NOMO-1 (cell line): ENCODE measurements at regions not wholly inside any gene's neighbourhood (a gene's known extent, or its start where the extent isn't known, plus 50 kb on each side); places are given as distances from the start of the nearest gene placed in this dataset.
"Not testable (repeated sequence)": the region's sequence is repeated elsewhere in the genome, so short reads cannot be mapped to it uniquely, and the experiment has no call there.

Experiments used
- DNase-seq, 2 experiments: peaks; one replicate each; lab custom pipeline; 2025; ENCODE audit not compliant: unreplicated experiment in 2 of 2; lab: John Stamatoyannopoulos, UW

- DNase-seq = not testable (repeated sequence)
These were observed 284.3 kb upstream of the FRG2C start for GRCh38 chr3:75379840-75380239.

GRCh38 chr3:75380276-75380771 is 283.8 kb upstream of the FRG2C start:
- no peak for DNase-seq

DNA sequence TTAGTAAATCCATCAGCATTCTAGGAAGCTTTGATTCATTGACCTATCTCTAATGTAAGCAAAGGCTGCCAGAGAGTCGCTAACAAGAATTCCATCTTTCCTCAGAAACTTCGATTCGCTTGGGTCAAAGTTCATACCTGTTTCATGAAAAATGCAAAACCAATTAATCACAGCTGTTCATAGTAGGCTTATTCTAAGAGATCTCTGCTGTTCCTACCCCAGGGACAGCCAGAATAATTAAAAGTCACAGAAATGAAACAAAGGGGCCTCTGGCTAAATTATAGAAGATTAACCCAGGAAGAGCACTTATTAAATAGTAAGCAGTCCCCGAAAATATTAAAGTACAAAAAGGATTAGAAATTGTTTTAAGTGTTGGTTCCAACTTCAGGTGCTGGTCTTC is 280.1 kb upstream of the FRG2C start:
- not testable (repeated sequence) for DNase-seq

GRCh38 chr3:75388486-75389124 is 275.5 kb upstream of the FRG2C start:
- not testable (repeated sequence) for DNase-seq

GRCh38 chr3:75393288-75393694 is 270.8 kb upstream of the FRG2C start:
- DNase-seq = not testable (repeated sequence)

GRCh38 chr3:75394102-75394501 is 270.0 kb upstream of the FRG2C start:
- not testable (repeated sequence) for DNase-seq

- DNase-seq = not testable (repeated sequence)
These were observed 269.4 kb upstream of the FRG2C start for GRCh38 chr3:75394562-75395360.

- DNase-seq = no peak
These were observed 268.4 kb upstream of the FRG2C start for GRCh38 chr3:75395580-75396315.

DNA sequence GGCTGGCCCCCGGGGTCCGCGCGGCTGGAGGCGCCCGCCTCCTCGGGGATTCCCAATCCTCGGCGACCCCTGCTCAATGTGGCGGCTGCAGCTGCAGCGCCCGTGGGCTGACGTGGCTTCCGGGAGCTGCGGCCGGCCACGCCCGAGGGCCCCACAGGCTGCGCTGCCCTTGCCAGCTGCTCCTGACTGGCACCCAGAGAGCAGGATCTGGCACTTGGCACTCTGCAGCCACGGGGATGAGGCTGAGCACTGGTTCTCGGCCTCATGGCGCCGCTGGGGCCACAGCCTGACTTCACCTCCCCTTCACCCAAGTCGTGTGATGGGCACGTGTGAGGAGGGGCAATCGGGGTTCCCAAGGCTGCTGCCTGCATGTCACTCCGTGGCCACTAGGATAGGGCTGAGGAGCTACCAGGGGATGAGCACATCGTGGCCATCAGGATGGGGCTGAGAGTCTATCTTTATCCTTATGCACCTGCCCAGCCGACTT is 267.8 kb upstream of the FRG2C start:
- DNase-seq = no peak

GRCh38 chr3:75397486-75397885 is 266.6 kb upstream of the FRG2C start:
- not testable (repeated sequence) for DNase-seq

DNA sequence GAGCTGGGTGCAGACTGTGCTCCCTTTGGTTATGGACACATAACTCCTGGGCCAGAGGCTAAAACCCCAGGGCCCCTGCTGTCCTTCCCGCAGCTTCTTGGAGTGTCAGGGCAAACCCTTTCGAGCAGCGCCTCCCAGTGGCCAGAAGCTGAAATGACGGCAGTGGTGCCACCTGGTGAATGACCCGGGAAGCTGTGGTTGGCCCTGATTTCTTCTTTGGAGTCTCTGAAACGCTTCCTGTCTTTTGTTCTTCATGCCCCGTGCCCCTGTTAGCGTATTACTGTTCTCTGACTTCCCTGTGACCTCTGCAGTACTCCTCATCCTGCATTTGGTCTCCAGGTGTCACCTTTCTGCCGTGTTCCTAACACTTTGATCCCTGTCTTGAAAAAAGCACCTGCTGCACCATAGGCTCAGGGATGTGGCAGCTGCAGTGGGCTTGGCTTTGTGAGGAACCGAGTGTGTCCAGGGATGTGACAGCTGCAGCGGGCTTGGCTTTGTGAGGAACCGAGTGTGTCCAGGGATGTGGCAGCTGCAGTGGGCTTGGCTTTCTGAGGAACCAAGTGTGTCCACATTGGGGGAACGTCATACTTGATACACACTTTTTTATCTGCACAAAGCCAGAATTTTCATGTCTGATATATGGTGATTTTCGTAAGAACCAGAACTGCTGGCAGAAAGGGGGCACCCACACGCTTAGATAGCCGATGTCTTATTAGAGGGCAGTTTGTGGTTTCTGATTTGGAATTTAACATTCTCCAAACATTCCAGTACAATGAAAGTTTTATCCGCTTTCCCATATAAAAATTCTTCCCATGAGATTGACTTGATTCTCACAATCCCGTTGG is 241.8 kb upstream of the FRG2C start:
- not testable (repeated sequence) for DNase-seq

DNA sequence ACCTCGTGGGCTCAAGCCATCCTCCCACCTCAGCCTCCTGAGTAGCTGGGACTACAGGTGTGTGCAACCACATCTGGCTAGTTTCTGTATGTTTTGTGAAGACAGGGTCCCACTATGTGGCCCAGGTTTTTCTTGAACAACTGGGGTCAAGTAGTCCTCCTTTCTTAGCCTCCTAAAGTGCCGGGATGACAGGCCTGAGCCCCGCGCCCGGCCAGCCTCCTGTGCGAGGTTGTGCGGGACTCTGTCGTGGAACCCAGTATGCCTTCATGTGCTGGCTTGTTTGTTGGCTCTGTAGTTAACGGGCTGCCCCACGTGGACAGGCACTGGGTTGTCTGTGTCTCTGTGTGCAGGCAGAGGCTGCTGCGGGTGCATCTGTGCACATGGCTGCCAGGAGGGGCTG is 238.7 kb upstream of the FRG2C start:
- DNase-seq = not testable (repeated sequence)

DNA sequence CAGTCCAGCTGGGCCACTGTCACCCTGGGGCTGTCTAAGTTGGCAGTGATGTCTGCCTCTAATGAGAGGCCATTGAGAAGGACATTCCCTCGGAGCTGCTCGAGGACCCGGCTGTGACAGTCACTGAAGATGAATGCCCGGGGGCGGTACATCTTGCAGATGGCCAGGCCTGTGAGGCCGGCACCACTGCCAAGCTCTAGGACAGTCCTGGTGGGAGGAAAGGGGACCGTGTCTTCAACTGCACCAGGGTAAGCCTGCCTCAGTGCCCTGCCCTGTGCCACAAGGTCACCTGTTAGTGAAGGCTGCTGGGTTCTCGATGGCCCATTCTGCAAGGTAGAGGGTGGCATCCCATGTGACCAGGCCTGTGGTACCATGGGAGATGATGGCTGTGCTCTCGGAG is 236.6 kb upstream of the FRG2C start:
- DNase-seq = not testable (repeated sequence)

DNA sequence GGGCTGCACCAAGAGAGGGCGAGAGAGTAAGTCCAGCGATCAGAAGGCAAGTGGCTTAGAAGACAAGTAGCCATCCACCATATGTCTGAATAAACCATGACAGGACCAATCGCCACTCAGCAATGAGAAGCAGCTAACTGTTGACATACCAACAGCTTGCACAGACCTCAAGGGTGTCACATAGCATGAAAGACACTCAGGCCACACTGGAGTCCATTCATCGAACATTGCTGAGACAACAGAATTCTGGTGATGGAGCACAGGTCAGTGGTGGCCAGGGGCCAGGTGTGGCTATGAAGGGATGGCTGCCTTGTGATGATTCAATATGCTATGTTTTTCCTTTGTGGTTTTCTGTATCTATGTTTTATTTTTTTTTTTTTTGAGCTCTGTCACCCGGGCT is 236.2 kb upstream of the FRG2C start:
- not testable (repeated sequence) for DNase-seq

GRCh38 chr3:75429561-75430220 is 234.4 kb upstream of the FRG2C start:
- peak in 1 of 2 experiments; percentile 48 for DNase-seq

- DNase-seq = not testable (repeated sequence)
These were observed 233.7 kb upstream of the FRG2C start for GRCh38 chr3:75430406-75430805.

DNA sequence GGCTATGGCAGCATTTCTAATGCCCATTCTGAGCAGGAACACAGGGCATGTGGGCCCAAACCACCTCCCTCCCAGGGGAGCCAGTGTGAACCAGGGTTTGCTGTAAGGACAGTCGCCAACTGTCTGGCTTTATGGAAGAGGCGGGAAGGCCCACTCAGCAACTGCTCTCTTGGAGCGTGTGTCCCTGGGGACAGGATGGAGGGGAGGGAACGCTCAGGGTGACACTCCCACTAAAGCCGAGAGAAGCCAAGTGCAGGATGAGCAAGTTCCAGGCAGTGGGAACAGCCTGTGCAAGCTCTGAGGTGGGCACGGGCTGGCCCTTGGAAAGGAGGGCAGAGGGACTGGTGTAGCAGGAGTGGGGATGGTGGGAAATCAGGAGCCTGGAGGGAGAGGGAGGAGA is 233.0 kb upstream of the FRG2C start:
- not testable (repeated sequence) for DNase-seq

DNA sequence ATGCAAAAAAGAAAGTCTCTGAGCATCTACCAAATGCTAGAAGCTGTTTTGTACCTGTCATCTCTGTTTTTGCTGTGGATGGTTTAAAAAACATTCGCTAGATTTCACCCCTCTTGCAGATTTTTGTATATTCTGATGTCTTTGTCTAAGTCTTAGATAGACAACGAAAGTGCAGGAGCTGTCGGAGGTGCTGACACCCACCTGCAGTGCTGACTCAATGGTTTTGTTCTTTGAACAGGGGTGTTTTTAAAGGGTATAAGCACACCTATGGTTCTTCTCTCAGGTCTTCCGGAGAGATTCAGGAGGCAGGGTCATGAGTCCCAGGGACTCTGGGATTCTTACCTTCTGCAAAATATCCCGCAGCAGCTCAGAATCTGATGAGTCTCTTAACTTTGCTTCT is 231.7 kb upstream of the FRG2C start:
- not testable (repeated sequence) for DNase-seq

- not testable (repeated sequence) for DNase-seq
These were observed 231.2 kb upstream of the FRG2C start for GRCh38 chr3:75432885-75433284.

DNA sequence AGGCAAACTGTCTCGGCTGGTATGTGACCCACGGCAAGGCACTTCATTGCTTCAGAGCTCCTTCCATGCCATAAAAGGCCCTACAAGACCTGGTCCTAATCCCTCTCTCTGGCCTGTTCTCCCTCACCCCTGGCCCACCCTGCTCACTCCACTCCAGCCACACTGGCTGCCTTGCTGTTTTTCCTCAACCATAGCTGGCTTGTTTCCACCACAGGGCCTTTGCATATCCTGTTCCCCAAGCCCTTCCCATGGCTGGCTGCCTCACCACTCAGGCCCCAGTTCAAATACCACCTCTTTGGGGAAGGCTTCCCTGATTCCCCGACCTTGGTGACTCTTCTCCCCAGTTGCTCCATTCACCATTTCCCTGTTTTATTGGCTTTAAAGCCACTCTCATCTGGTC is 230.8 kb upstream of the FRG2C start:
- not testable (repeated sequence) for DNase-seq
